ENCODE measurements at regions not wholly inside any gene's neighbourhood (a gene's known extent, or its start where the extent isn't known, plus 50 kb on each side); places are given as distances from the start of the nearest gene placed in this dataset.

DNA sequence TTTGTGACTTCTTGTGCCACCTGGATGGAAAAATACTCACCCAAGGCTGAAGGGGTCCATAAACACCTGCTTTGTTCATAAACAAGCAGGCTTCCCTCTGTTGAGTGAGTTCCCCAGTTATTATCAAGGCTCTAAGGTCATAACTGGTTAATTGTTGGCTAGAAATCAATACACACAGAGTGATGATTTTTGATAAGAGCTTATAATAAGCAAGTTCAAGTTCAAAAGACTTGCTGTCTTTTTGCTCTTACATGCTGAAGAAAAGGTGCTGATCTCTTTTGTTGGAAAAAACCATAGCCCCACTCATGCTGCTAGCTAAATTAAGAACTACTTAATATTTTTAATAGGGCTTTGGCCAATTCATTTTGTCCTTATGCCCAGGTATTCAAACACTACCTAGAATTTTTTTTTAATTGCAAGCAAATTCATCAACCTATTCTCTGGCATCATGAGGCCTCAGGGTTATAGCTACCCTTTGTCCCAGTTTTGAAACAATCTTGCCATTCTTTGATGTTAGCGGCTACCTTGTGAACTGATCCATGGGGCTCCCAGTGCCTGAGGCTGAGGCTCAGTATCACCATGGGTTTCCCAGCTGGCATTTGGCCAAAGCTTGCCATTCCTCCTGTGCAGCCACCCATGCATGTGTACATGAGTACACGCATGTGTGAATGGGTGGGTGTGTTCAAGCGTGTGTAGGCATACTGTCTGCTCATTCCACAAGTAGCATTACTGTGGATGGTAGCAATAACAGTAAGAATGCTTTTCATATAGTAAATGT, 127.6 kb upstream of the LPP start:
- Histone ChIP-seq H2BK120ac (ENCODE audit: low read depth, low read length, poor library complexity, severe bottlenecking) (no peak overlapping the region), H3K14ac (ENCODE audit: insufficient read depth, low read length) (no peak overlapping the region; the same call in 1 of the 2 replicates), H3K4me1 (ENCODE audit: insufficient read depth, low read length) (no peaks in the 10 kb centered on the region), H3K23ac (ENCODE audit: insufficient read length, low read depth, low read length) (no peak overlapping the region), H3K9ac (ENCODE audit: extremely low read depth, insufficient read length, low read length) (no peak overlapping the region), H3K4me2 (ENCODE audit: insufficient read depth, insufficient read length, low read length) (no peak overlapping the region), H2AFZ (ENCODE audit: low read length) (no peak overlapping the region), H3K79me1 (ENCODE audit: insufficient read depth, low read depth, low read length, poor library complexity, severe bottlenecking) (no peaks in the 10 kb centered on the region), H2BK20ac (ENCODE audit: low read depth, low read length, poor library complexity, severe bottlenecking) (no peak overlapping the region), H2BK5ac (ENCODE audit: insufficient read length, low read length) (no peak overlapping the region), H2BK12ac (ENCODE audit: insufficient read length, low read depth, low read length) (no peak overlapping the region), H3K4ac (ENCODE audit: low read depth, low read length) (no peak overlapping the region), H4K91ac (ENCODE audit: insufficient read length, low read depth, low read length) (no peak overlapping the region), H3K56ac (ENCODE audit: insufficient read length, low read depth, low read length) (no peak overlapping the region), H4K5ac (ENCODE audit: insufficient read length, low read depth, low read length) (no peak overlapping the region), H2AK5ac (ENCODE audit: insufficient read length, low read length) (no peak overlapping the region), H2BK15ac (ENCODE audit: low read depth, low read length) (no peak overlapping the region), H3K27ac (ENCODE audit: insufficient read length, low read depth, low read length) (no peak overlapping the region), H4K8ac (replicated peaks; ENCODE audit: insufficient read length, low read depth, low read length) (no peak overlapping the region), H3K18ac (ENCODE audit: insufficient read length, low read depth, low read length) (no peak overlapping the region), H3K27me3 (ENCODE audit: insufficient read depth, low read length) (no peaks in the 10 kb centered on the region), H4K20me1 (ENCODE audit: control insufficient read depth, insufficient read depth, insufficient read length) (no peaks in the 10 kb centered on the region), H3K79me2 (ENCODE audit: insufficient read depth, low read length) (no peaks in the 10 kb centered on the region), H3K23me2 (ENCODE audit: insufficient read length, low read depth, low read length, poor library complexity, severe bottlenecking) (no peaks in the 10 kb centered on the region), H3K9me3 (ENCODE audit: control insufficient read depth, low read depth, low read length) (no peaks in the 10 kb centered on the region), H3T11ph (ENCODE audit: low read length) (no peak overlapping the region)
- Mint-ChIP-seq H3K27me3 (ENCODE audit: low read depth) (no peaks in the 10 kb centered on the region), H3K9me3 (no peaks in the 10 kb centered on the region), H3K4me1 (peaks cover 4 to 5% of the 10 kb centered on the region in 2 experiments; a peak in 2 of 4 replicates), H3K4me3 (no peak overlapping the region), H3K36me3 (ENCODE audit: insufficient read depth in 1 of 3, low read depth in 3 of 3) (no peaks in the 10 kb centered on the region), H3K27ac (no peak overlapping the region)
- TF ChIP-seq, protein P1, sequence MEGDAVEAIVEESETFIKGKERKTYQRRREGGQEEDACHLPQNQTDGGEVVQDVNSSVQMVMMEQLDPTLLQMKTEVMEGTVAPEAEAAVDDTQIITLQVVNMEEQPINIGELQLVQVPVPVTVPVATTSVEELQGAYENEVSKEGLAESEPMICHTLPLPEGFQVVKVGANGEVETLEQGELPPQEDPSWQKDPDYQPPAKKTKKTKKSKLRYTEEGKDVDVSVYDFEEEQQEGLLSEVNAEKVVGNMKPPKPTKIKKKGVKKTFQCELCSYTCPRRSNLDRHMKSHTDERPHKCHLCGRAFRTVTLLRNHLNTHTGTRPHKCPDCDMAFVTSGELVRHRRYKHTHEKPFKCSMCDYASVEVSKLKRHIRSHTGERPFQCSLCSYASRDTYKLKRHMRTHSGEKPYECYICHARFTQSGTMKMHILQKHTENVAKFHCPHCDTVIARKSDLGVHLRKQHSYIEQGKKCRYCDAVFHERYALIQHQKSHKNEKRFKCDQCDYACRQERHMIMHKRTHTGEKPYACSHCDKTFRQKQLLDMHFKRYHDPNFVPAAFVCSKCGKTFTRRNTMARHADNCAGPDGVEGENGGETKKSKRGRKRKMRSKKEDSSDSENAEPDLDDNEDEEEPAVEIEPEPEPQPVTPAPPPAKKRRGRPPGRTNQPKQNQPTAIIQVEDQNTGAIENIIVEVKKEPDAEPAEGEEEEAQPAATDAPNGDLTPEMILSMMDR (conservative IDR thresholded peaks at IDR 0.05), result no peak
- no peak for DNase-seq
- WGBS (ENCODE audit: extremely low coverage, insufficient read length, low lambda C conversion rate), result no CpG with 5 or more reads among the region's 3 CpGs

Data from H9 (cell line).